ENCODE measurements at regions not wholly inside any gene's neighbourhood (a gene's known extent, or its start where the extent isn't known, plus 50 kb on each side); places are given as distances from the start of the nearest gene placed in this dataset.

DNA sequence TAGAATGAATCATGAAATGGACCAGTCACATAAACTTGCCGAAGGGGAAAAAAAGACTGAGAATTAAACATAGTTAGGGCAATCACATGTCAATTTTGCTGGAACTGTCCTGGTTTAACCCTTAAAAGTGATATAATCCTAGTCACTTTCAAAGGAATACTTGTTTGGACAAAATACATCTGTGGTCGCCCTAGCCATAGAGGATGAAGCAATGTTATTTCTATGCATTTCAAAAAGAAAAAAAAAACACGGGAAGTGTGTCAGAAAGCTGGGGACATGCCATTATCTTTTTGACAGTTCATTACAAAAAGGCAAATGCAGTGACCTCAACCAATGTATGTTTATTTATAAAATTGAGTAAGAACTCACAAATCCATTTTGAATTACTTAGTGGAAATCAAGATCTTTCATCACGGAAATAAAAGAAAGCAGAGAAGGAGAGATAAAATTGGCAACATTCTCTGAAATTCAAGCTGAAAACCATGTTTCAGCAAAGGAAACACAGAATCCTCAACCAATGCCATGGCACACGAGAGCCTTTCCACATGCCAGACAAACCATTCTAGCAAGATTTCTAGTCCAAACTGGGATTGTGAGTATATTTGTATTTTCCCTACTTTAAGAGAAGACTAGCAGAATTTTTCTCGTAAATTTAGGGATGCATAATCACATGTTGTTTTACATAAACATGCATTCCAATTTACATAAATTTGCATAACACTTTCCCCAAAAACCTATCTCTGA lies 854.3 kb upstream of the ACVR2A start:
- no peak for DNase-seq (ENCODE audit: low spot score)
- H3K27ac ChIP-seq (ENCODE audit: low read depth, low read length, poor library complexity, severe bottlenecking): no peak overlapping the region

DNA sequence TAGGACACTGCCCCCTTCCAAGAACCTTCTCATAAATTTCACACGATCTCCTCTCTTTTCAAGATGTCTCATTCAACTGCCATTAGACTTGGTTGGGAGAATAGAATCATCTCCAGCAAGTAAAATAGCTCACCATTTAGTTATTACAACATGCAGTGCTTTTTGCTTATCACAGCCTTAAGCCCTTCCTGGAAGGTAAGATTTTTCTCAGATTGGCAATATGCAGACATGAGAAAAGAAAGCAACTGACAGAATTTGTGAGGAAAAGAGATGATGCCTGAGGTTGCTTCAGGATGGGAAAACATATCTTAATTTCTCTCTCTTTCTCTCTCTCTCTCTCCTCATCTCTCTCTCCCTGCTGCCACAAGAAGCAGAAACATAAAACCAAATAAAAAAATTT lies 855.1 kb upstream of the ACVR2A start:
- intact Hi-C loops (cut with micrococcal nuclease; ENCODE audit: unreplicated experiment): no loop called here
- no peak for TF ChIP-seq EZH2 (IDR thresholded peaks at IDR 0.05; ENCODE audit: borderline replicate concordance, low read depth, low read length, poor library complexity, severe bottlenecking)
- TF ChIP-seq, protein P1, sequence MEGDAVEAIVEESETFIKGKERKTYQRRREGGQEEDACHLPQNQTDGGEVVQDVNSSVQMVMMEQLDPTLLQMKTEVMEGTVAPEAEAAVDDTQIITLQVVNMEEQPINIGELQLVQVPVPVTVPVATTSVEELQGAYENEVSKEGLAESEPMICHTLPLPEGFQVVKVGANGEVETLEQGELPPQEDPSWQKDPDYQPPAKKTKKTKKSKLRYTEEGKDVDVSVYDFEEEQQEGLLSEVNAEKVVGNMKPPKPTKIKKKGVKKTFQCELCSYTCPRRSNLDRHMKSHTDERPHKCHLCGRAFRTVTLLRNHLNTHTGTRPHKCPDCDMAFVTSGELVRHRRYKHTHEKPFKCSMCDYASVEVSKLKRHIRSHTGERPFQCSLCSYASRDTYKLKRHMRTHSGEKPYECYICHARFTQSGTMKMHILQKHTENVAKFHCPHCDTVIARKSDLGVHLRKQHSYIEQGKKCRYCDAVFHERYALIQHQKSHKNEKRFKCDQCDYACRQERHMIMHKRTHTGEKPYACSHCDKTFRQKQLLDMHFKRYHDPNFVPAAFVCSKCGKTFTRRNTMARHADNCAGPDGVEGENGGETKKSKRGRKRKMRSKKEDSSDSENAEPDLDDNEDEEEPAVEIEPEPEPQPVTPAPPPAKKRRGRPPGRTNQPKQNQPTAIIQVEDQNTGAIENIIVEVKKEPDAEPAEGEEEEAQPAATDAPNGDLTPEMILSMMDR (conservative IDR thresholded peaks at IDR 0.05; ENCODE audit: low read depth, low read length): no peak
- peaks cover 38% of the 10 kb centered on the region for H3K4me1 ChIP-seq (ENCODE audit: insufficient read depth, low read length, poor library complexity, severe bottlenecking)
- no peaks in the 10 kb centered on the region for H3K36me3 ChIP-seq (ENCODE audit: insufficient read depth, low read length, poor library complexity, severe bottlenecking)
- BruUV-seq (replicated peaks): no TSS peak
- H3K27me3 ChIP-seq (replicated peaks; ENCODE audit: insufficient read depth, low read depth, low read length, poor library complexity): no peaks in the 10 kb centered on the region
- no peak for DNase-seq (ENCODE audit: low spot score)
- no peak overlapping the region for H3K4me3 ChIP-seq (ENCODE audit: low read depth, low read length, poor library complexity, severe bottlenecking)
- no peak overlapping the region for H3K27ac ChIP-seq (ENCODE audit: low read depth, low read length, poor library complexity, severe bottlenecking)
- ChIA-PET POLR2A (ENCODE audit: low non-redundant PET) (no interaction called here), CTCF (no interaction called here)
- H3K9me3 ChIP-seq (ENCODE audit: low read depth, low read length, poor library complexity, severe bottlenecking): no peaks in the 10 kb centered on the region

More for the DNA sequence above, 854.3 kb upstream of the ACVR2A start:
- intact Hi-C loops (cut with micrococcal nuclease; ENCODE audit: unreplicated experiment): no loop called here
- ChIA-PET POLR2A (ENCODE audit: low non-redundant PET) (no interaction called here), CTCF (no interaction called here)
- no TSS peak for BruUV-seq (replicated peaks)
- Histone ChIP-seq H3K4me3 (ENCODE audit: low read depth, low read length, poor library complexity, severe bottlenecking) (no peak overlapping the region), H3K27me3 (replicated peaks; ENCODE audit: insufficient read depth, low read depth, low read length, poor library complexity) (no peaks in the 10 kb centered on the region), H3K9me3 (ENCODE audit: low read depth, low read length, poor library complexity, severe bottlenecking) (no peaks in the 10 kb centered on the region), H3K4me1 (ENCODE audit: insufficient read depth, low read length, poor library complexity, severe bottlenecking) (peaks cover 31% of the 10 kb centered on the region), H3K36me3 (ENCODE audit: insufficient read depth, low read length, poor library complexity, severe bottlenecking) (no peaks in the 10 kb centered on the region)
- TF ChIP-seq, protein P1 (conservative IDR thresholded peaks at IDR 0.05; ENCODE audit: low read depth, low read length): no peak
- no peak for TF ChIP-seq EZH2 (IDR thresholded peaks at IDR 0.05; ENCODE audit: borderline replicate concordance, low read depth, low read length, poor library complexity, severe bottlenecking)

DNA sequence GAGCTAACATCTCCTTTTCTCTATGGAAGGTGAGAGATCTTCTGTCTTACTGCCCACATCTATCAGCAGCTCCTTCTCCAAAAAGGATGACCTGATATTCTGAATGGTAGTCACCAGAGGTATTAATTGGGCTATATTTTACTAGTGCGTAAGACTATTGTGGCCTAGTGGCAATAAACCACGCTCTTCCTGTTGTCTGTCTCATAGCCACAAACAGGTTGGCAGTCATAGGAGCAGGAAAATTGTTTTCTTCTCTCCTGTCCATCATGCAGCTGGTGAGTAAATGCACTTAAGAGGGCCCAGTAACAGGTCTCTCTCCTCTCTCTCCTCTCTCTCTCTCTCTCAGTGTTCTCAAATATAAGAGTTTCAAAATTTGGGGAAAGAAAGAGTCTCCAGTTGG lies 856.8 kb upstream of the ACVR2A start:
- CTCF ChIA-PET: no interaction called here

More for the DNA sequence above, 856.8 kb upstream of the ACVR2A start:
- H3K9me3 ChIP-seq (ENCODE audit: low read depth, low read length, poor library complexity, severe bottlenecking): no peaks in the 10 kb centered on the region
- H3K4me1 ChIP-seq (ENCODE audit: insufficient read depth, low read length, poor library complexity, severe bottlenecking): peaks cover 50% of the 10 kb centered on the region
- POLR2A ChIA-PET (ENCODE audit: low non-redundant PET): no interaction called here
- H3K27ac ChIP-seq (ENCODE audit: low read depth, low read length, poor library complexity, severe bottlenecking): no peak overlapping the region
- no TSS peak for BruUV-seq (replicated peaks)
- DNase-seq (ENCODE audit: low spot score): no peak
- no peak for TF ChIP-seq EZH2 (IDR thresholded peaks at IDR 0.05; ENCODE audit: borderline replicate concordance, low read depth, low read length, poor library complexity, severe bottlenecking)
- TF ChIP-seq, protein P1 (conservative IDR thresholded peaks at IDR 0.05; ENCODE audit: low read depth, low read length): no peak
- no peak overlapping the region for H3K4me3 ChIP-seq (ENCODE audit: low read depth, low read length, poor library complexity, severe bottlenecking)
- no peaks in the 10 kb centered on the region for H3K27me3 ChIP-seq (replicated peaks; ENCODE audit: insufficient read depth, low read depth, low read length, poor library complexity)
- no peaks in the 10 kb centered on the region for H3K36me3 ChIP-seq (ENCODE audit: insufficient read depth, low read length, poor library complexity, severe bottlenecking)
- intact Hi-C loops (cut with micrococcal nuclease; ENCODE audit: unreplicated experiment): no loop called here
